ENCODE measurements at regions not wholly inside any gene's neighbourhood (a gene's known extent, or its start where the extent isn't known, plus 50 kb on each side); places are given as distances from the start of the nearest gene placed in this dataset.

- Histone ChIP-seq H3K4me1 (no peaks in the 10 kb centered on the region), H3K27ac (no peak overlapping the region), H3K9me3 (no peaks in the 10 kb centered on the region), H3K27me3 (no peaks in the 10 kb centered on the region), H3K4me3 (no peak overlapping the region), H3K36me3 (no peaks in the 10 kb centered on the region)
- TF ChIP-seq CTCF (IDR thresholded peaks at IDR 0.05) = no peak
- TF ChIP-seq POLR2A (IDR thresholded peaks at IDR 0.05) = no peak
- WGBS, 4 donors = 21 to 31% (median 25%) methylated on average over 2 of the region's 2 CpGs
- ATAC-seq = no peak
- no peak for DNase-seq
- intact Hi-C loops (cut with DNase I) = no loop called here
Measured at GRCh38 chr6:141965016-141965545, 167.6 kb upstream of the GJE1 start.

- no peak for DNase-seq
- TF ChIP-seq POLR2A (IDR thresholded peaks at IDR 0.05) (no peak), CTCF (IDR thresholded peaks at IDR 0.05) (no peak)
- no peaks in the 10 kb centered on the region for H3K36me3 ChIP-seq
- no peak overlapping the region for H3K4me3 ChIP-seq
- intact Hi-C loops (cut with DNase I) = no loop called here
- H3K9me3 ChIP-seq = no peaks in the 10 kb centered on the region
- H3K27me3 ChIP-seq = no peaks in the 10 kb centered on the region
- no peak for ATAC-seq
- no peaks in the 10 kb centered on the region for H3K4me1 ChIP-seq
- 67 to 89% (median 84%) methylated on average over 3 of the region's 3 CpGs for WGBS, 4 donors
- H3K27ac ChIP-seq = no peak overlapping the region
Measured at GRCh38 chr6:141963543-141964295, 169.0 kb upstream of the GJE1 start.

GRCh38 chr6:141957271-141957670 lies 175.5 kb upstream of the GJE1 start:
- Histone ChIP-seq H3K4me3 (no peak overlapping the region), H3K9me3 (peaks cover 0 to 14% (median 4%) of the 10 kb centered on the region in 12 donors), H3K4me1 (peaks cover 0 to 5% (median 0%) of the 10 kb centered on the region in 12 donors), H3K27me3 (no peaks in the 10 kb centered on the region), H3K27ac (no peak overlapping the region), H3K36me3 (no peaks in the 10 kb centered on the region)
- TF ChIP-seq CTCF (IDR thresholded peaks at IDR 0.05) = no peak
- TF ChIP-seq POLR2A (IDR thresholded peaks at IDR 0.05) = no peak
- ATAC-seq (no peak), DNase-seq (no peak)
- 60 to 74% (median 71%) methylated on average over 4 of the region's 4 CpGs for WGBS, 4 donors
- intact Hi-C loops (cut with DNase I) = no loop called here

- Histone ChIP-seq H3K36me3 (no peaks in the 10 kb centered on the region), H3K27me3 (no peaks in the 10 kb centered on the region), H3K27ac (no peak overlapping the region), H3K9me3 (peaks cover 0 to 14% (median 4%) of the 10 kb centered on the region in 12 donors), H3K4me1 (peaks cover 0 to 5% (median 0%) of the 10 kb centered on the region in 12 donors), H3K4me3 (no peak overlapping the region)
- TF ChIP-seq POLR2A (IDR thresholded peaks at IDR 0.05) (no peak), CTCF (IDR thresholded peaks at IDR 0.05) (no peak)
- no peak for DNase-seq
- no peak for ATAC-seq
- WGBS, 4 donors = 43 to 68% (median 57%) methylated on average over 1 of the region's 1 CpG
- intact Hi-C loops (cut with DNase I) = no loop called here
Measured at GRCh38 chr6:141956868-141957267, 175.9 kb upstream of the GJE1 start.

Measured in heart left ventricle (tissue), 16 donors.